ENCODE measurements at regions not wholly inside any gene's neighbourhood (a gene's known extent, or its start where the extent isn't known, plus 50 kb on each side); places are given as distances from the start of the nearest gene placed in this dataset.
"Not testable (repeated sequence)": the region's sequence is repeated elsewhere in the genome, so short reads cannot be mapped to it uniquely, and the experiment has no call there.

DNA sequence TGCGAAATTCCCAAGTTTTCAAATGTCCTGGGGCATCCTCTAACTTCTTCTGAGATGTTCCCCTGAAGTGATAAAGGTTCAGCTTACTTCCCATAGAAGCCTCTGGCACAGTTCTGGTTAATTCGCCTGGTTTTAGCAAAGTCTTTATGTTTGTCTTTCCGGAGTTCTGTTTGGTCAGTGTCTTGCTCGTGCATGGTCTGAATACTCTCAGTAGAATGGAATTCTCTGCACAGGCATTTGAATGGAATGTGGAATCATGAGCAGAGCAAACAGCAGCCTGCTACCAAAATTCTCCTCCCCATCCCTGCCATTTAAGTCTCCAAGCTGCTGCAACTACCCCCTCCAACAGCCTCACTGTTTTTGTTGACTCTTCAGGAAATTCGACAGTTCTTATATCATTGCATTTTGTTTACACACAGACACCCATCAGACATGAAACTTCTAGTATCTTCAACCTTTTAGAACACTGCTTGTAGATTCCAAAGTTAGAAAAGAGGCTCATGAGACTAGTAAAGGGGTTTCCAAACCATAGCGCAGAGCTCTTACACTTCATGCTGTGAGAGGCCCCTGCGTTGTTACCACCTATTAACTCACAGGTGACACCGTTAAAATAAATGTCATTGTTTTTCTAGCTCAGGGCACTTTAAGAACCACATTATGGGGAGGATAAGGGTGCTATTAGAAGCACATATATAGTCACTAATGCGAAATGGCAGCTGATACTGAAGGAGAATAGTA, 129.7 kb downstream of the PLCE1 start:
- TF ChIP-seq, protein P1, sequence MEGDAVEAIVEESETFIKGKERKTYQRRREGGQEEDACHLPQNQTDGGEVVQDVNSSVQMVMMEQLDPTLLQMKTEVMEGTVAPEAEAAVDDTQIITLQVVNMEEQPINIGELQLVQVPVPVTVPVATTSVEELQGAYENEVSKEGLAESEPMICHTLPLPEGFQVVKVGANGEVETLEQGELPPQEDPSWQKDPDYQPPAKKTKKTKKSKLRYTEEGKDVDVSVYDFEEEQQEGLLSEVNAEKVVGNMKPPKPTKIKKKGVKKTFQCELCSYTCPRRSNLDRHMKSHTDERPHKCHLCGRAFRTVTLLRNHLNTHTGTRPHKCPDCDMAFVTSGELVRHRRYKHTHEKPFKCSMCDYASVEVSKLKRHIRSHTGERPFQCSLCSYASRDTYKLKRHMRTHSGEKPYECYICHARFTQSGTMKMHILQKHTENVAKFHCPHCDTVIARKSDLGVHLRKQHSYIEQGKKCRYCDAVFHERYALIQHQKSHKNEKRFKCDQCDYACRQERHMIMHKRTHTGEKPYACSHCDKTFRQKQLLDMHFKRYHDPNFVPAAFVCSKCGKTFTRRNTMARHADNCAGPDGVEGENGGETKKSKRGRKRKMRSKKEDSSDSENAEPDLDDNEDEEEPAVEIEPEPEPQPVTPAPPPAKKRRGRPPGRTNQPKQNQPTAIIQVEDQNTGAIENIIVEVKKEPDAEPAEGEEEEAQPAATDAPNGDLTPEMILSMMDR (IDR thresholded peaks at IDR 0.05; ENCODE audit: borderline replicate concordance, control extremely low read depth, extremely low read depth, insufficient read depth, missing control alignments): no peak
- in situ Hi-C loops (cut with MboI; ENCODE audit: low sequenced_read_pairs, unreplicated experiment): no loop called here
- DNase-seq (ENCODE audit: low spot score): no peak

DNA sequence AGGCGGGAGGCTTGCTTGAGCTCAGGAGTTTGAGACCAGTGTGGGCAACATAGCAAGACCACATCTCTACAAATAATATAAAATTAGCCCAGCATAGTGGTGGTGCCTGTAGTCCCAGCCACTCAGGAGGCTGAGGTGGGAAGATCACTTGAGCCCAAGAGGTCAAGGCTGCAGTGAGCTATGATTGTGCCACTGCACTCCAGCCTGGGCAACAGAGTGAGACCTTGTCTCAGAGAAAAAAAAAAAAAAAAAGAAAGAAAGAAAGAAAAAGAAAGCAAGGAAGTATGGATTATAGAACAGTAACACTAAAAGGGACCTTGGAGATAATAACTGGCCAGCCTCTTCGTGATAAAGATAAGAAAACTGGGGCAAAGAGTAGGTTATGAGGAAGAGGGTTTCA, 130.4 kb downstream of the PLCE1 start:
- DNase-seq (ENCODE audit: low spot score); in situ Hi-C loops (cut with MboI; ENCODE audit: low sequenced_read_pairs, unreplicated experiment): not testable (repeated sequence)

DNA sequence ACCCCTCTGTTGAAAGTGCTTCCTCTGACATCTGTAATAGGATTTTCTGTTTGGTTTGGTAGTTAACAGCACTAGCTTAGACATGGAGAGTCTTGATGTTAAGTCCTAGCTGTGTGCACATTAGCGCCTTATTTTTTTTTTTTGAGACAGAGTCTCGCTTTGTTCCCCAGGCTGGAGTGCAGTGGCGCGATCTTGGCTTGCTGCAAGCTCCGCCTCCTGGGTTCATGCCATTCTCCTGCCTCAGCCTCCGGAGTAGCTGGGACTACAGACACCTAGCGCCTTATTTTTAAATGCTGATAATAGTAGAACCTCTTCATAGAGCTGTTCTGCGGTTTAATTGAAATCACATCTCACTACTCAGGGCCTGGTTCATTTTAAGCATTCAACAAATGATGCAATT, 131.5 kb downstream of the PLCE1 start:
- DNase-seq (ENCODE audit: low spot score); in situ Hi-C loops (cut with MboI; ENCODE audit: low sequenced_read_pairs, unreplicated experiment): not testable (repeated sequence)

DNA sequence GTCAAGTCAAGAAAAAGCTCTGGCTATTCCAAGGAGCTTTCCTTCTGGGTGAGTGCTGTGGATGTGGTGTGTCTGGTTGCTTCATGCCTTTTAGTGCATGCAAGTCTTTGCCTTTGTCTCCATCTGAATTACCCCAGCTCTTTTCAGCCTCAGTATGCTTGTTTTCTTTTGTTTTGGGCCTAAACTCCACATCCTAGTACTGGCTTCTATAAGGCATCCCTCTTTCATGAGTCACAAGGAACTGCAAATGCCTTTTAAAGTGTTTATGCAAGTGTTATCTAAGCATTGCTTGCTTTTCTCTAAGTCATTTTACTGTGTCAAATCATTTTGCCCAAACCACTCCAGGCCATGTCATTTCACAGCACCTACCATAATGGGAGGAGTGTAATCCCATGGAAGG, 132.1 kb downstream of the PLCE1 start:
- DNase-seq (ENCODE audit: low spot score): no peak
- in situ Hi-C loops (cut with MboI; ENCODE audit: low sequenced_read_pairs, unreplicated experiment): no loop called here
- TF ChIP-seq, protein P1 (IDR thresholded peaks at IDR 0.05; ENCODE audit: borderline replicate concordance, control extremely low read depth, extremely low read depth, insufficient read depth, missing control alignments): no peak

DNA sequence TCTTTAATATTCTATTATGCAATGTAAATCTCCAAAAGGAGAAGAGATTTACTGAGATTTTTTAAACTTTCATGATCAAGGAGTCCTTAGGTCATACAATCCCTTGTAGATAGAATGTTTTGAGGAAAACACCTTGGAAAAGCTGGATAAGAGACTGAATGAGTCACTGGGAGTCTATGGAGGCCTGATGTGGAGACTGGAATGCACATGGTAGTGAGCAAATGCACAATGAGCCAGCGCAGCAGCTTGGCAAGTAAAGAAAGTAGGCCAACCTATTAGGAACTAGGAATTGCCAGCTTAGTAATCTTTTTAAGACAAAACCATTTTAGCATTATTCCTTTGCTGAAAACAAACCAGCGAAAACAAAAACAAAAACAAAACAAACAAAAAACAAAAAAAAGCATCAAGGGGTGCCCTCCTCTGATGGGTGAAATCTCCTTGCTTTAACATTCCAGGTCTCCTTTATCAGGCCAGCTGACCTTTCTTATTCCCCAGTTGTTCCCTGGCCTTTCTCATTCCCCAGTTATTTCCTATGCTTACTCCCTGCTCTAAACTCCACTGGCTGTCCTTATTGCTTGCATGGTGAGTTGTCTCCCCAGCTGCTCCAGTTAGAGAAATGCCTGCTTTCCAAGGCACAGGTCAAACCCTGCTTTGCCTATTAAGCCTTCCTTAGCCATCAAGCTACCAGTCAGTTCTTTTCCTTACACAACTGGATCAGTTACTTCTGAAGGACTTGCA, 135.8 kb downstream of the PLCE1 start:
- TF ChIP-seq, protein P1 (IDR thresholded peaks at IDR 0.05; ENCODE audit: borderline replicate concordance, control extremely low read depth, extremely low read depth, insufficient read depth, missing control alignments): no peak
- in situ Hi-C loops (cut with MboI; ENCODE audit: low sequenced_read_pairs, unreplicated experiment): no loop called here
- no peak for DNase-seq (ENCODE audit: low spot score)

DNA sequence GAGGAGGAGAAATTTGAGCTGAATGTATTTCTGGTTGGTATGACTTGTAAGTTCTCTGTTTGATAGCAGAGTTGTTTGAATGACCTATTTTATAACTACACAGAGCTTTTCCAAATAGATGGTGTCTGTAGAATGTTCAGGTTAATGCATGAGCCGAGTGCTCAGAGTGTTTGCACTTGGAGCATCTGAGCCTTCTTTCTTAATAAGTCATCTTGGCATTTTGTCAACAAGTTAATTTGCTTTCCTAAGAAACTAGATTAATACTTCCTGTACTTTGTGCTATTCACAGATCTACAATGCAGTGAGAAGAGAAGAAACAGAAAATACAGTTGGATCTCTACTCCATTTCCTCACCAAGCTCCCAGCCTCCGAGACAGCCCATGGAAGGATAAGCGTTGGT, 138.2 kb downstream of the PLCE1 start:
- TF ChIP-seq, protein P1 (IDR thresholded peaks at IDR 0.05; ENCODE audit: borderline replicate concordance, control extremely low read depth, extremely low read depth, insufficient read depth, missing control alignments): no peak
- in situ Hi-C loops (cut with MboI; ENCODE audit: low sequenced_read_pairs, unreplicated experiment): no loop called here
- DNase-seq (ENCODE audit: low spot score): no peak

DNA sequence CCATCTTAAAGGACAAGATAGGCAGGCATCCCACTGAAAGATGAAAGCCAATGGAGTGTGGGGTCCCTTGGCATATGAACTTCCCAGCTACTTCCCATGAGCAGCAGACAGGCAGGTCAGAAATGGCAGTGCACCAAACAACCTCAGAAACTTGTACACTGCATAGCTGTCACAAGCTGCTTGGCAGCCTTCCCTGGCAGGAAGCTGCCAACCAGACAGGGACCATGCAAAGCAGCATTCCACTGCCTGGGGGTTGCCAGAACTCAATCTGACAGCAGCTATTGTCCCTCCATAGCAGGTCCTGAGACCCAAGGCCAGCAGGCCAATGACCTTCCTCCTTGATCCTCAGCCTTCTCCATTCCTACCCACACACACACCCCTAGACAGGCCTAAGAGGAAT, 139.5 kb downstream of the PLCE1 start:
- TF ChIP-seq, protein P1 (IDR thresholded peaks at IDR 0.05; ENCODE audit: borderline replicate concordance, control extremely low read depth, extremely low read depth, insufficient read depth, missing control alignments): no peak
- no peak for DNase-seq (ENCODE audit: low spot score)
- in situ Hi-C loops (cut with MboI; ENCODE audit: low sequenced_read_pairs, unreplicated experiment): no loop called here

Data from GM13976 (cell line).